Gastrocnemius medialis (tissue), 4 donors: ENCODE measurements at regions not wholly inside any gene's neighbourhood (a gene's known extent, or its start where the extent isn't known, plus 50 kb on each side); places are given as distances from the start of the nearest gene placed in this dataset.

Experiments used
- CTCF ChIP-seq, 5 experiments: fragments of 450-650 bp in 3 of 5; fragments of 200-600 bp in 2 of 5; sonication (generic) in 2 of 5; IDR thresholded peaks in 4 of 5; conservative IDR thresholded peaks in 1 of 5; 1 replicate in 4 of 5; 2 replicates in 1 of 5; pipeline ENCODE4 v1.5.1; 2016 to 2019; ENCODE audit warnings: antibody characterized with exemption in 5 of 5, mild to moderate bottlenecking in 3 of 5, moderate library complexity in 3 of 5
- POLR2A ChIP-seq, 2 donors: fragments of 450-650 bp; IDR thresholded peaks; one replicate each; pipeline ENCODE4 v1.6.1; 2017; ENCODE audit warnings: antibody characterized with exemption in 2 of 2, mild to moderate bottlenecking in 2 of 2, moderate library complexity in 2 of 2

GRCh38 chr18:42611134-42611533, 504.4 kb downstream of the RIT2 start:
- no peak for TF ChIP-seq CTCF (IDR thresholded peaks at IDR 0.05 in 4 of 5, conservative IDR thresholded peaks at IDR 0.05 in 1 of 5)
- TF ChIP-seq POLR2A (IDR thresholded peaks at IDR 0.05): no peak
